ENCODE measurements at regions not wholly inside any gene's neighbourhood (a gene's known extent, or its start where the extent isn't known, plus 50 kb on each side); places are given as distances from the start of the nearest gene placed in this dataset.

DNA sequence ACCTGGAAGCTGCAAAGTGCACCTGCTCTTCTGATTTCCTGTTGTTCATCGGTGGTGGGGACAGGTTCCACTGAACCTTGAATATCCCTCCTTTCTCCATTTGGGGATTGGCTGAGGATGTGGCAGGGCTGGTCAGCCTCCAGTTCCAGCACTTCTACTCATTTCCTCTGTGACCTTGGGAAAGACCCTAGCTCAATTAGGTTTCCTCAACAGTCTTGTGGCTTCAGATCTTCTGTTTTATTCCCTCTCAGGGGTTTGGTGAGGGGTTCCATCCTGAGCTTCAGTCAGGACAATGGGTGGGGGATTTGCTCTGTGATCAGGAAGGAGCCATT lies 317.1 kb upstream of the PROX1 start:
- TF ChIP-seq EZH2 (IDR thresholded peaks at IDR 0.05; ENCODE audit: low read length) = no peak
- TF ChIP-seq, protein P1, sequence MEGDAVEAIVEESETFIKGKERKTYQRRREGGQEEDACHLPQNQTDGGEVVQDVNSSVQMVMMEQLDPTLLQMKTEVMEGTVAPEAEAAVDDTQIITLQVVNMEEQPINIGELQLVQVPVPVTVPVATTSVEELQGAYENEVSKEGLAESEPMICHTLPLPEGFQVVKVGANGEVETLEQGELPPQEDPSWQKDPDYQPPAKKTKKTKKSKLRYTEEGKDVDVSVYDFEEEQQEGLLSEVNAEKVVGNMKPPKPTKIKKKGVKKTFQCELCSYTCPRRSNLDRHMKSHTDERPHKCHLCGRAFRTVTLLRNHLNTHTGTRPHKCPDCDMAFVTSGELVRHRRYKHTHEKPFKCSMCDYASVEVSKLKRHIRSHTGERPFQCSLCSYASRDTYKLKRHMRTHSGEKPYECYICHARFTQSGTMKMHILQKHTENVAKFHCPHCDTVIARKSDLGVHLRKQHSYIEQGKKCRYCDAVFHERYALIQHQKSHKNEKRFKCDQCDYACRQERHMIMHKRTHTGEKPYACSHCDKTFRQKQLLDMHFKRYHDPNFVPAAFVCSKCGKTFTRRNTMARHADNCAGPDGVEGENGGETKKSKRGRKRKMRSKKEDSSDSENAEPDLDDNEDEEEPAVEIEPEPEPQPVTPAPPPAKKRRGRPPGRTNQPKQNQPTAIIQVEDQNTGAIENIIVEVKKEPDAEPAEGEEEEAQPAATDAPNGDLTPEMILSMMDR (optimal IDR thresholded peaks at IDR 0.05 in 1 of 3, IDR thresholded peaks at IDR 0.05 in 1 of 3, conservative IDR thresholded peaks at IDR 0.05 in 1 of 3; ENCODE audit: extremely low read depth in 1 of 3, insufficient read depth in 2 of 3, low read length in 3 of 3) = no peak
- H3K4me2 ChIP-seq (ENCODE audit: control insufficient read depth, extremely low read depth, insufficient read depth, low read depth, low read length) = no peak overlapping the region
- no peak overlapping the region for H3K27ac ChIP-seq (ENCODE audit: control insufficient read depth, insufficient read depth, low read length)
- no peaks in the 10 kb centered on the region for H4K20me1 ChIP-seq (ENCODE audit: control insufficient read depth, extremely low read depth, insufficient read depth, low read length)
- H3K9me1 ChIP-seq (ENCODE audit: control insufficient read depth, extremely low read depth, insufficient read depth, low read length) = no peaks in the 10 kb centered on the region
- no peaks in the 10 kb centered on the region for H3K36me3 ChIP-seq (ENCODE audit: control insufficient read depth in 2 of 2, extremely low read depth in 1 of 2, insufficient read depth in 2 of 2, low read length in 2 of 2)
- no peaks in the 10 kb centered on the region for H3K27me3 ChIP-seq (ENCODE audit: control insufficient read depth, extremely low read depth, insufficient read depth, low read length)
- no peaks in the 10 kb centered on the region for H3K79me2 ChIP-seq (ENCODE audit: control insufficient read depth, insufficient read depth, low read length)
- DNase-seq (ENCODE audit: low read depth, low spot score) (no peak), FAIRE-seq (no peak)
- H3K4me3 ChIP-seq (ENCODE audit: control insufficient read depth in 2 of 3, extremely low read depth in 1 of 3, insufficient read depth in 2 of 3, low read depth in 1 of 3, low read length in 3 of 3) = no peak overlapping the region
- H3K9me3 ChIP-seq (ENCODE audit: control insufficient read depth, low read depth, low read length) = no peaks in the 10 kb centered on the region
- no peaks in the 10 kb centered on the region for H3K4me1 ChIP-seq (ENCODE audit: control insufficient read depth, extremely low read depth, insufficient read depth, low read length)
- dilution Hi-C loops (cut with MboI; ENCODE audit: extremely low pct_ligation_motif_present, low sequenced_read_pairs) = no loop called here
- no peak overlapping the region for H2AFZ ChIP-seq (ENCODE audit: control insufficient read depth, low read length)
- H3K9ac ChIP-seq (ENCODE audit: control insufficient read depth, extremely low read depth, insufficient read depth, low read length) = no peak overlapping the region

DNA sequence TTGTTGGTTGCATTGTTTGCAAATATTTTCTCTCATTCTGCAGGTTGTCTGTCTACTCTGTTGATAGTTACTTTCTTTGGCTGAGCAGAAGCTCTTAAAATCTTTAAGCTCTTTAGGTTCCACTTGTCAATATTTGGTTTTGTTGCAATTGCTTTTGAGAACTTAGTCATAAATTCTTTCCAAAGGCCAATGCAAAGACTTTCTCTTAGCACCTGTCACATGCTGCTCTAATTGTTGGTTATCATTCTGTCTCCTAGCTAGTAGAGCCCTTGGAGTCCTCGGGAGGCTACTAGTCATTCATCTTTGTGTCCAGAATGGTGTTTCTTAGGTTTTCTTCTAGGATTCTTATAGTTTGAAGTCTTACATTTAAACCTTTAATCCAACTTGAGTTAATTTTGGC lies 312.7 kb upstream of the PROX1 start:
- TF ChIP-seq, protein P1 (optimal IDR thresholded peaks at IDR 0.05 in 1 of 3, IDR thresholded peaks at IDR 0.05 in 1 of 3, conservative IDR thresholded peaks at IDR 0.05 in 1 of 3; ENCODE audit: extremely low read depth in 1 of 3, insufficient read depth in 2 of 3, low read length in 3 of 3) = no peak
- TF ChIP-seq EZH2 (IDR thresholded peaks at IDR 0.05; ENCODE audit: low read length) = no peak
- Histone ChIP-seq H4K20me1 (ENCODE audit: control insufficient read depth, extremely low read depth, insufficient read depth, low read length) (no peaks in the 10 kb centered on the region), H2AFZ (ENCODE audit: control insufficient read depth, low read length) (no peak overlapping the region), H3K27me3 (ENCODE audit: control insufficient read depth, extremely low read depth, insufficient read depth, low read length) (no peaks in the 10 kb centered on the region), H3K27ac (ENCODE audit: control insufficient read depth, insufficient read depth, low read length) (no peak overlapping the region), H3K4me1 (ENCODE audit: control insufficient read depth, extremely low read depth, insufficient read depth, low read length) (no peaks in the 10 kb centered on the region), H3K4me3 (ENCODE audit: control insufficient read depth in 2 of 3, extremely low read depth in 1 of 3, insufficient read depth in 2 of 3, low read depth in 1 of 3, low read length in 3 of 3) (no peak overlapping the region), H3K9ac (ENCODE audit: control insufficient read depth, extremely low read depth, insufficient read depth, low read length) (no peak overlapping the region), H3K79me2 (ENCODE audit: control insufficient read depth, insufficient read depth, low read length) (no peaks in the 10 kb centered on the region), H3K9me1 (ENCODE audit: control insufficient read depth, extremely low read depth, insufficient read depth, low read length) (no peaks in the 10 kb centered on the region), H3K4me2 (ENCODE audit: control insufficient read depth, extremely low read depth, insufficient read depth, low read depth, low read length) (no peak overlapping the region), H3K36me3 (ENCODE audit: control insufficient read depth in 2 of 2, extremely low read depth in 1 of 2, insufficient read depth in 2 of 2, low read length in 2 of 2) (no peaks in the 10 kb centered on the region), H3K9me3 (ENCODE audit: control insufficient read depth, low read depth, low read length) (no peaks in the 10 kb centered on the region)
- dilution Hi-C loops (cut with MboI; ENCODE audit: extremely low pct_ligation_motif_present, low sequenced_read_pairs) = no loop called here
- FAIRE-seq (no peak), DNase-seq (ENCODE audit: low read depth, low spot score) (no peak)
